GM21381 (cell line): ENCODE measurements at regions not wholly inside any gene's neighbourhood (a gene's known extent, or its start where the extent isn't known, plus 50 kb on each side); places are given as distances from the start of the nearest gene placed in this dataset.

ENCODE experiments used
- ATAC-seq: cut with Tn5 transposase; IDR thresholded peaks from one replicate; pipeline ENCODE4 v1.9.1; 2021; ENCODE audit warnings: mild to moderate bottlenecking, moderate library complexity; ENCODE audit not compliant: unreplicated experiment

DNA sequence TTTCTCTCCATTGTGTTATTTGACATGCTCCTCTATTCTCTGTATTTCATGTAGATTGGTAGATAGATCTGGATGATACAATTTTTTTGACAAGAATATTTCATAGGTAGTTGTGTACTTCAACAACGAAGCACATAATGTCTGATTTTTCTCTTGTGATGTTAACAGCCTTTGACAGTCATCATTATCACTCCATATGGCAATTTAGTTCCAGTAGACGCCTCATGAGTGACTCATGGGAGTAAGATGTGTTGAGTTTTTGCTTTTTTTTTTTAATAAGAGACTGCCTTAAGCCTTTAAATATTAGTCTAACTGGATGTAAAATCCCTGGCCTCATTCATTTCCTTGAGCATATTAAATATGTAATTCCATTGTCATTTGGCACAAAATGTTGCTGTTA lies 123.5 kb upstream of the ZNF32 start:
- no peak for ATAC-seq

DNA sequence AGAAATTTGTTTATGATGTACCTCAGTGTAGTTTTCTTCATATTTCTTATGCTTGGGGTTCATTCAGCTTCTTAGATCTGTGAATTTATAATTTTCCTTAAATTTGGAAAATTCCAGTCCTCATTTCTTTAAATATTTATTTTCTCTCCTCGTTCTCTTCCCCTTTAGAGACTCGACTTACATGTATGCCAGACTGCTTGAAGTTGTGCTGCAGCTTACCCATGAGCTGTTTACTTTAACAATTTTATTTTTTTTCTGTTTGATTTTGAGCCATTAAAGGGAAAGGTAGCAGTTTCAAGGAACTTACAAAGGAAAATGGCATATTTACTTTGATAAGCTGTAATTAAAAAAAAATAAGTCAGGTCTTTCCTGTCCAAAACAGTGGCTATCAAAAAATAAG lies 123.0 kb upstream of the ZNF32 start:
- no peak for ATAC-seq

DNA sequence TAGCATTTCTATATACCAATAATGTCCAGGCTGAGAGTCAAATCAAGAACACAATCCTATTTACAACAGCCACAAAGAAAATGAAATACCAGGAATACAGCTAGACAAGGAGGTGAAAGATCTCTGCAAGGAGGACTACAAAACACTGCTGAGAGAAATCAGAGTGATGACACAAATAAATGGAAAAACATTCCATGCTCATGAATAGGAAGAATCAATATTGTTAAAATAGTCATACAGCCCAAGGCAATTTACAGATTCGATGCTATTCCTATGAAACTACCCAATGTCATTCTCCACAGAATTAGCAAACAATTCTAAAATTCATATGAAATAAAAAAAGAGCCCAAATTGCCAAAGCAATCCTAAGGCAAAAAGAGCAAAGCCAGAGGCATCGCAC lies 116.8 kb upstream of the ZNF32 start:
- no peak for ATAC-seq

DNA sequence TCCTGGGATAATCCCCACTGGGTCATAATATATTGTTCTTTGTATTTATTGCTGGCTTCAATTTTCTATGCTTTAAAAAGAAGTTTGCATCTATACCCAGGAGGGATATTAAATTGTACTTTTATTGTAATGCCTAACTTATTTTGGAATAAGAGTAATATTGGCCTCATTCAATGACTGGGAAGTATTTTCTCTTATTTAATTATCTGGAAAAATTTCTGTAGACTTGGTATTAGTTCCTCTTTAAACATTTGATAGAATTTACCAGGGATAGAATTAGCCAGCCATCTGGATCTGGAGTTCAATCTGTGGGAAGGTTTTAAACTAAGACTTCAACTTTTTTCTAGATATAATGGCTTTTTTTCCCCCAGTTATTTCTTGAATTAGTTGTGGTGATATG lies 115.2 kb upstream of the ZNF32 start:
- no peak for ATAC-seq

DNA sequence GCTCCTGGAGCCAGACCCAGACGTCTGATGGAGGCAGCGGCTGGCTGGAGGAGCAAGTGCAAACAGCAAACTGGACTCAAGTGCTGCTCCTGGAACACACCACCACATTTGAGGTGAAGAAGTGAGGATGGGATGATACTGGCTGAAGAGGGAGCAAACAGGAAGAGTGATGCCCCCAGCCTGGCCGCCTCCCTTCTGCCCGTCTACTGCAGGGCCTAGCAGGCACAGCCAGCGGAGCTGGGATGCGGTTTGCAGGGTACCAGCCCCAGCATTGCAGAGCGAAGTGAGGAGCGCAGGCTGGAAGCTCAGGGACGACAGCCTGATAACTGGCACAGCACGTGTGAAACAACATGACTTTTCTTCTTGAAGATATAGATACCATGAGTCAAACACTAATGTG lies 111.8 kb upstream of the ZNF32 start:
- ATAC-seq = no peak

DNA sequence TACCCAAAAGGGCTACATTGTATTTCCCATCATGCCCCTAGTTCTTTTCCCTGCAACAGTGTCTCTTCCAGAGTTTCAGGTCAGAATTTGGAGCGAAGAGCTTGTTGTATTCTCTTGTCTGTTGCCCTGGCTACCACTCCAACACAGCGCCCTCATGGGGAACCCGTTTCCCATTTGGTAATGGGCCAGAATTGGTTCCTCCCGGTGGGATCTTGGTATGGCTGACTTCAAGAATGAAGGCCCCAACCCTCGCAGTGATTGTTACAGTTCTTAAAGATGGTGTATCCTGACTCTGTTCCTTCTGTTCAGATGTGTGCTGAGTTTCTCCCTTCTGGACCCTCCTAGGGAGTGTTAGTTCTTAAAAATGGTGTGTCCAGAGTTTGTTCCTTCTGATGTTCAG lies 110.5 kb upstream of the ZNF32 start:
- no peak for ATAC-seq

DNA sequence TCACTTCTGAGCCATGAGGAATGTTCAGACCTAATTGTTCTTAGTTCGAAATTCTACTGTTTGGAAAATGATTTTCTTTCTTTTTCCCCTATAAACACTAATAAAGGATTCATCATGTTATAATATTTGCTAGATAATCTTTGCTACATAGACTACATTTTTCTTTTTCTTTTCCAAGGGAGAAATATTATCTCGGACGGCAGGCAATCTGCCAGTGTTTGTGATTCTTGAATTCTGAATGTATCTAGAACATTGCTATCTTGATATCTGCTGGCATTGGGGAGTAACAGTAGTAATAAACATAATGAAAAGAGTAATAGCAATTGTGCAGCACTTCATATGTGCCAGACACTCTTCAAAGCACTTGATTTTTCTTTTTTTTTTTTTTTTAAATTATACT lies 107.7 kb upstream of the ZNF32 start:
- ATAC-seq = no peak

DNA sequence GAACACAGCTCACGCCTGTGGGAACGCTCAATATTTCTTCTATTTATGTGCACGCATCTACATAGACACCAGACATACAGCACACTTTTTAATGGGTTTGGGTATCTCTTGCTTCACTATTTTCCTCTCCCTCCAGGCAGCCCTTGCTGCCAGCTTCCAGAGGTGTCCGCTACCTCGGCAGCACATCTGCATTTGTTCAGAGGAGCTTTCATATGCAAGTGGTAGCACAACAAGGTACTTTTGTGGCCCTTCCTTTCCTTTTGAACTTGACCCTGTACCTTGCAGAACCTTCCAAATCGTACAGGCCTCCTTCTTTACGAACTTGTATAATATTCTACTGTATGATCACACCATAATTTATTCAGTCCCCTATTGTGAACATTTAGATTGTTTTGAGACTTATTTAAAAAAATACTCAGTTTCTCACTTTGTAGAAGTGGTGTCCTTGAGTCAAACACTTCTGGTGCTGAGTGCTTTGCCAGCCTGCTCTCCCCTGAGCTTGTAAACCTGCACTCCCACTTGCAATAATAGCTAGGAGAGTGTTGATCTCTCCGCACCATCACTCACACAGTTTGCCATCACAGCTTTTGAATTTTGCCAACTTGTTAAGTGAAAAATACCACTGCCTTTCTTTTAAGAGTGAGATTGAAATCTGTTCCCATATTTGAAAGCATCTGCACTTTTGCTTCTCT lies 106.0 kb upstream of the ZNF32 start:
- no peak for ATAC-seq

DNA sequence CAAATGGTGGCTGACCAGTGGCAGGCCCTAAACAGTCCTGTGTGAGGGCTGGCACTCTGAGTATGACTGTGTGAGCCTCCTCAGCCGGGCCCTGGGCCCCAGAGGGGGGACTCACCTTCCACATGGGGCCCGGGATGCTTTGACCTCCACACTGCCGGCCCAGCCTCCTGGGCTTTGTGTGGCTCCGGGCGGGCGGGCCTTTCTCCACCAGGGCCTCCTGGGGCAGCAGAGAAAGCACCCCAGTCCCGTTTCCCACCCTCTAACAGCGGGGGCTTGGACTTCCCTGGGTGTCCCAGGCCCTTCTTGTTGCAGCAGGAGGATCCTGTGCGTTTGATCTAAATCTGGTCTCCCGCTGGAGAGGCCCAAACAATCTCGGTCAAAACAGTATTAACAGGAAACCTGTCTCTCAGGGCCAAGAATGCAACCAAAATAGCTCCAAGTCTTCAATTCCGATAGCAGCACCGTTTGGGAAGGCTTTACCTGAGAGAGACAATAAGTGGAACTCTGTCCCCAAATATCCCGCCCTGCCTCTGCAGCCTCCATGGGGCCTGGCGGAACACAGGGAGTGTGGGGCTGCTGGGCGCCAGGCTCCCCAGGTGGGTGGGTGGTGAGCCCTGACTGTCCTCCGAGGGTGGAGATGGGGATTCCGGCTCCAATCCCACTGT lies 104.8 kb upstream of the ZNF32 start:
- ATAC-seq = no peak

DNA sequence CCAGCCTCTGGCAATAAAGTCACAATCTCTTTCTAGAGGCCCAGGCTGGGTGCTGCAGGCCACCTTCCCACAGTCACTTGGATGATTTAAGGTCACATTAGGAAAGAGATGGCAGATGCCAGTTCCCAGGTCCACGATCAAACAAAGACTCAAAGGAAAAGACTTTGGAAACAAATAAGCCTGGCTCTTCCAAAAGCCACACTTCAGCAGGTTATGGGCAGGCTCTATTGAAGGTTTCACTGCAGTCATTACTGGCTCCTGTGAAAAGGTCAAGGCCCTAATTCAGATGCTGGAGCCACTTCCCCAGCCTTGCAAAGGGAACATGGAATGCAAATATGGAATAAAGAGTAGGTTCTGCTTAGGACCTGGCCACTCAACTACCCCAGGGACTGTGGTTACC lies 104.0 kb upstream of the ZNF32 start:
- no peak for ATAC-seq

DNA sequence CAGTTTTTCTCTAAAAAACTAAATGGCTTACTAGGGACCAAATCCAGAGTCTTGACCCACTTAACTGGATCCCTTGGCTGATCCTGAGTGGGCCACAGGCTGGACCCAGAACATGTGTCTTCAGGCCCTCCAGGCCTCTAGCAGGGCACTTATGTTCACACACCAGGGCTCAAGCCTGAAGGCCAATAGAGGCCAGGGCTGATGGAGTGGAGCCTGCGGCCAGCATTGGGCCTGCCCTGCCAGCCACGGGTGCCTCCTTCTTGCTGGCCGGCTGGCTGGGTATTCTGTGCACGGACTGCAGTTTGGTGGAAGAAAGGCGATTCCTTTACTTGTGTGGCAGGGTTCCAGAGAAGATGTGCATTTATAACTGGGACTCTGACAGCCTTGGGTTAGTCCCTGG lies 103.0 kb upstream of the ZNF32 start:
- ATAC-seq = no peak

DNA sequence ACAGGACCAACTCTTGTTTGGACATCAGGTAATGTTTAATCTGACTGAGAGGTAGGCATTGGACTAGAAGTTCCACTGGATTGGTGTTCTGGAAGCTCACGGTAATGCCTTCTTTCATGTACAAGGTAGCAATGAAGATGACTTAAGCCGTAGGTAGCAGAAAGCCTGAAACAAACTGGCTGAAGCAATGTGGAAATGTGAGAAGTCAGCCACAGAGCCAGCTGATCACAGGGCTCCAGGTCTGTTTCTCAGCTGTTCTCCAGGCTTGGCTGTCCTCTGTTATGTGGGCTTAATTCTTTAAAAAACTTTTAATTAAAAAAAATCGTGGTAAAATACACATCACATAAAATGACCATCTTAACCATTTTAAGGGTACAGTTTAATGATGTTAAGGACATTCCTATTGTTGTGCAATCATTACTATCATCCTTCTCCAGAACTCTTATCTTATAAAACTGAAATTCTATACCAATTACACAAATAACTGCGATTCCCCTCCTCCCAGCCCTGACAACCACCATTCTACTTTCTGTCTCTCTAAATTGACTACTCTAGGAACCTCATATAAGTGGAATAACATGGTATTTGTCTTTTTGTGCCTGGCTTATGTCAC lies 101.4 kb upstream of the ZNF32 start:
- ATAC-seq = no peak

DNA sequence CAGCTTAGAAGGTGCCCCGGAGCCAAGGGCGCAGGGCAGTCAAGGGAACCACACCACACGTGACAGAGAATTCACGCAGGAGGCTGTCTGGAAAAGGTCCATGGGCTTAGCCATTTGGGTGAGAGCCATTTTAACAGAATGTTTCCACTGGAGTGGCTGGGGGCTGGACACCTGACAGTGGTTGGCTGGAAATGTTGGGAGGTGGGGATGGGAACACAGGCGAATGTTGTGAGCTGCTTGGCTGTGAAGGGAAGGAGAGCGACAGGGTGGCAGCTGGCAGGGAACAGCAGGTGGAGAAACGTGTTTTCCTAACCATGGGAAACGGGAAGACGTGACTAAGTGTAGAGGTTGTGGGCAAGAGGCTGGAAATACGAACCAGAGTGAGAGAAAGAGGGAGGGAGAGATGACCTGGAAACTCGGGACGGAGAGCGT lies 100.5 kb upstream of the ZNF32 start:
- no peak for ATAC-seq

DNA sequence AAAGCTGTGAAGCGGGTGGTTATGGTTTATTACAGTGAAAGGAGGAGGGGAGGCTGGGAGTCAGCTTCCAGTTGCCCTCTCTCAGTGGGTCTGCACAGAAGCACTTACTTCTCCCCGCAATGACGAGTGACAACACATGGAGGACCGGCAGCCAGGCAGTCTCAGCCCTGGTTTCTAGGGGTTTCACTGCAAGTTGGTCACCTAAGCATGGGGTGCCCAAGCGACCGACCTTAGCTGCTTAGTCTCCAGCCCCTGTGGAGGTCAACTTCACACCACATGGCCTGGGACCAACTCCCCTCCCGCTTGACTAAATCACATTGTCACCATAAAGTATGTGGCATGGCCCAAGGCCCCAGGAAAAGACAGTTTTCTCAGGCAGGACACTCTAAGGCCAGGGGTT lies 99.9 kb upstream of the ZNF32 start:
- ATAC-seq = no peak

DNA sequence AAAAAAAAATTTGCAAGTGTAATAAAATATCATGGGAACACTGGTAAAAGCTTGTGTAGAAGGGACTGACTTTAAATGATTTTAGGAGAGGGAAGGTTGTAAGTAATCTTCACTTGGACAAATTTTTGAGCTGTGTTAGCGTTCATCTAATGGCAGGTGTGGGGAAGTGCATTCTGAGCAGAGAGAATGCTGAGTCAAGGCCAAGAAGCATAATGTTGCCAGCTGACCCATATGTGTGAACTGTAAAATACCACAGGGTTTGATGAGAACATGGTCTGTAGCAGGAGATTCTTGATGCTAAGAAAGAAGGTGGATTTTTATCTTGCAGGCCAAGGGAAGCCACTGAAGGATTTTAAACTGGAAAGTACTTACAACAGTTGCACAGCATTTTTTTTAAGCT lies 98.2 kb upstream of the ZNF32 start:
- no peak for ATAC-seq

DNA sequence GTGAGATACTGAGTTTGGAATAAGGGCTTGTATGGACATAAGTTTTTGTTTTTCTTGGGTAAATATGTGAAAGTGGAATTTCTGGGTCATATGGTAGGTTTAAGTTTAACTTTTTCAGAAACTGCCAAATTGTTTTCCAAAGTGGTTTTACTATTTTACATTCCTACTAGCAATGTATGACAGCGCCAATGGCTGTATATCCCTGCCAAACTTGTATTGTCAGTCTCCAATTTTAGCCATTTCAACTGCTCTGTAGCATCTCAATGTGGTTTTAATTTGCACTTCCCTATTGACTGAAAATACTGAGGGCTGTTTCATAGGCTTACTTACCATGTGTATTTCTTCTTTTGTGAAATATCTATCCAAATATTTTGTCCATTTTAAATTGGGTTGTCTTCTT lies 90.5 kb upstream of the ZNF32 start:
- no peak for ATAC-seq

DNA sequence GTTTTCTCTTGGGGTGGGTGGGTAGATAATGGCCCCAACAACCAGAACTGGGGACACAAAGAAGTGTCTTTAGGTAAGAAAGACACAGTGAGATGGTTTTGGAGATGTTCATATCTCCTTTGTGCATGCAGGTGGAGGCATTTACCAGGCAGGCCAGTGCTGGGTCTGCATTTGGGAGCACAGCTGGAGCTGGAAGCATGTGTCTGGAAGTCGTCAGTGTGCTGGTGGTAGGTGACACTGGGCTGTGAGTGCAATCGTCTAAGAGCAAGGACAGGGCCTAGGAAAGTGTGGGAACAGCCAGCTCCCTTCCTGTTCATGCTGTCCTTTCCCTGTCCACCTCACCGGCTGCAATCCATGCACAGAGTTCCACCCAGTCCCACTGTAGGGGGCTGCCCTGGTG lies 88.3 kb upstream of the ZNF32 start:
- no peak for ATAC-seq

DNA sequence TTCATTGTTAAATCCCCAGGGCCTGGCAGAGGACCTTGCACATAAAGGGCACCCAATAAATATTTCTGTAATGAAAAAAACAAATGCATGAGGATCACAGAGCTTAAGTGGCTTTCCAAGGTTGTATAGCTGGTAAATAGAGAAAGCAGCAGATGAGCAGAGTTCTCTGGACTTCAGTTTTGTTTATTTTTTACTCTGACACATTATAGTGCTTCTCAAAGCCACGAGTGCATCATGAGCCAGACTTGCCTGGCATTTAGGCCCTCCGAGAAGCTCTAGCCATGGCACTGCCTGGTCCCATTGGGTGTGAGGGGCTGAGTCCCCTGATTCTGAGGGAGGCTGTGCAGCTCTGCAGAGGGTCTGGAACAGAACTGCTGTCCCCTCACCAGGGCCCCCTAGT lies 87.2 kb upstream of the ZNF32 start:
- ATAC-seq = no peak

DNA sequence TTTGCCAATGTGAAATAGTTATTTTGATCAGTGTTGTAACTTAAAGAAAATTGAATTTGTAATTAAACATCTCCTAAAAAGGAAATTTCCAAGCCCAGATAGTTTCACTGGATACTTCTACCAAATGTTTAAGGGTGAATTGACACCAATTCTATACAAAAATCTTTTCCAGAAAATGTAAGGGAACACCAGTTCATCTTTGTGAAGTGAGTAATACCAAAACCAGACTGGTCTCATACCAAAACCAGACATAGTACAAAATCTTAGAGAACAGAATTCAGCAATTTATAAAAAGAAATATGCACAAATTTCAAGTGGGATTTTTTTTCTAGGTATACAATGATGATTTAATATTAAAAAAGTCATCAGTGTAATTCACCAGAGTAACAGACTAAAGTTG lies 86.0 kb upstream of the ZNF32 start:
- no peak for ATAC-seq

DNA sequence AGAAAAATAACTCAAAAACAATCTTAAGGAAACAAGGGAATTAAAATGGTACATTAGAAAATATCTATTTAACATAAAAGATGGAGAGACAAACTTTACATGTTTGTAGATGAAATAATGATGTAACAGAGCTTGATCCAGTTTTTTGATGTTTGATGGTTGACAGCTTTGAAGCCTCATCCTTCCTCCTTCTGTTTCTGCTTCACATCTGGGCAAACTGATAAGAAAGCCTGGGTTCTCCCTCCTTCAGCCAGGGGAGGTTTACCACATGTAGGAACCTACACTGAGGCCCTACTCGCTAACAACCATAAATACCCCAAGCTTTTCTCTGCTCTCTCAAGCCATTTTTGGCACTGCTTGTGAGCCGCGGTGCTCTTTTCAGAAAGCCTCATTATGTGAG lies 82.8 kb upstream of the ZNF32 start:
- ATAC-seq = no peak

DNA sequence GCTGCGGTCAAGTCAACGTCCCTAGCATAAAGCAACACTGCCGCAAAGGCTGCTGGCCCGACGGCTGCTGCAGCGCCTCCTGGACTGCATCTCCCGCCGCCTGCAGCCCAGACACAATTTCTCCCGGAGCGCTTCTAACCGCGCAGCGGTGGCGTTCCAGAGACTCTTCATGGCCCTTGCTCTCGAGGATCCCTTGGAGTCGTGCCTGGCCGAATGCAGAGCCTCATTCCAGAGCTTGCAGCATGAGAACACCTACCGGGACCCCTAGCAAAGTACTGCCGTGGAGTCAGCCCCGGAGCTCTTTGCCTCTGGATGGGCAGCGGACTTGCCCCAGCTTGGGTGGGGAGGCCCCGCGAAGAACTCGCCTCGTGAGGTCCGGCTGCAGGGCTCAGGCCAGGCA lies 79.7 kb upstream of the ZNF32 start:
- no peak for ATAC-seq

DNA sequence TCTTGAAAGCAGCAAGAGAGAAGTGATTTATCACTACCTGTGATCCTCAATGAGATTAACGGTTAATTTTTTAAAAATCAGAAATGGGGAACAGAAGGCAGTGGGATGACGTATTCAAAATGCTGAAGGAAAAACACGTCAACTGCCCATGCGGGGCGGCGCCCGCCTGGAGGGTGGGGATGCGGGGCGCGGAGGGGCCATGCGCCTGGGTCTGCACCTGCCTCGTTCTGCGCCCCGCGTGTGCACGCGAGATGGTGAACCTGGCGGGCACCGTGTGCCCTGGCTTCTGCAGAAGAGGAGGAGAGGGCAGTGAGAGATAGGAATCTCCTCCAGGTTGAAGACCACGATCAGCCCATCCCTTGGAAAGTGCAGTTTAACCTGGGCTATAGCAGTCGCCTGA lies 79.3 kb upstream of the ZNF32 start:
- no peak for ATAC-seq

DNA sequence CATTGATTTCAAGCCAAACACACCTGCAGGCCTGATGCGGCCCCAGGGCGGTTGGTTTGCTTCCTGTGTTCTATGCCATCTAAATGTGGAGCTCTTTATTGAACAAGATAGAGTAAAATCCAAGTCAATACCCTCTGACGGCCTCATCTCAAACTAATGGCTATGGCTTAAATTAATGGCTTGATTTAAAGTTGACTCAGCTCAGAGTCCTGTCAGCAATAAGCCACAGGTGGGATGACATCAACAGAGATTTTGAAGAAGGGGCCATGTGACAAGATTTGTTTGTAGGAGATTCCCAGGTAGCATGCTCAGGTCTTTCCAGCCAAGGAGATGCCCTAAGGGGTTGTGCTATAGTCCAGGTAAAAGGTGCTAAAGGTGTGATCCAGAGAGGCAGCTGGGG lies 66.7 kb upstream of the ZNF32 start:
- no peak for ATAC-seq
